HCT116 (cell line): ENCODE measurements at regions not wholly inside any gene's neighbourhood (a gene's known extent, or its start where the extent isn't known, plus 50 kb on each side); places are given as distances from the start of the nearest gene placed in this dataset.

Source experiments
- ATAC-seq: fragments of 200-7000 bp; cut with Tn5 transposase; 2 replicates; pipeline ENCODE4 v1.9.1; 2020; ENCODE audit warnings: mild to moderate bottlenecking, moderate library complexity
- BruUV-seq: library from RNA; stranded (reverse); fragments of 400-500 nt; replicated peaks from 2 replicates; lab custom pipeline; 2021; lab: Mats Ljungman, UMichigan
- CTCF ChIA-PET: fragments of 300-600 bp; sonication (Branson Sonifier 250); formaldehyde crosslinking; loops from one replicate; lab custom pipeline; 2021; ENCODE audit warnings: antibody characterized with exemption; lab: Charles Lee
- POLR2A ChIA-PET: fragments of 300-600, 350-600 bp; sonication (Branson Sonifier 250); formaldehyde crosslinking; loops from one replicate; lab custom pipeline; 2021; ENCODE audit warnings: antibody characterized with exemption; lab: Charles Lee
- RAD21 ChIA-PET, 2 experiments: fragments of 300-600 bp; sonication (Branson Sonifier 250); formaldehyde crosslinking; loops; one replicate each; lab custom pipeline; 2023; ENCODE audit warnings: low total read pairs in 2 of 2; ENCODE audit not compliant: uncharacterized antibody in 2 of 2, unreplicated experiment in 2 of 2, low non-redundant PET in 1 of 2; lab: Charles Lee
- DNase-seq: peaks from one replicate; pipeline ENCODE4 v3.0.0-alpha.2; 2010; ENCODE audit warnings: low read depth, low spot score
- H2AFZ ChIP-seq: fragments of 200-600 bp; shearing (Covaris generic), sonication (generic); 2 replicates; pipeline ENCODE4 v1.6.1; 2017; ENCODE audit warnings: low read depth, mixed run types, mixed read lengths, antibody characterized with exemption, low read length; ENCODE audit not compliant: poor library complexity, severe bottlenecking
- H3K27ac ChIP-seq: 2 replicates; pipeline ENCODE4 v1.5.1; 2012; ENCODE audit warnings: low read depth, low read length
- H3K27me3 ChIP-seq: fragments of 200-600 bp; sonication (generic); 2 replicates; pipeline ENCODE4 v1.6.1; 2016; ENCODE audit warnings: mixed run types, low read length, mixed read lengths; ENCODE audit not compliant: insufficient read depth
- H3K36me3 ChIP-seq, 2 experiments: fragments of 200-500 bp in 1 of 2; fragments of 200-600 bp in 1 of 2; sonication (Bioruptor generic) in 1 of 2; sonication (generic) in 1 of 2; 2 replicates each; pipeline versions ENCODE4 v1.5.1 to v1.6.1; 2014 to 2016; ENCODE audit warnings: low read length in 2 of 2, inconsistent platforms in 1 of 2, mixed read lengths in 1 of 2, mixed run types in 1 of 2; ENCODE audit not compliant: insufficient read depth in 2 of 2, control insufficient read depth in 1 of 2
- H3K4me1 ChIP-seq, 2 experiments: fragments of 200-600 bp in 1 of 2; sonication (generic) in 1 of 2; 2 replicates each; pipeline versions ENCODE4 v1.5.1 to v1.6.1; 2012 to 2017; ENCODE audit warnings: low read length in 2 of 2, inconsistent platforms in 1 of 2, mild to moderate bottlenecking in 1 of 2, mixed read lengths in 1 of 2, mixed run types in 1 of 2, moderate library complexity in 1 of 2; ENCODE audit not compliant: insufficient read depth in 2 of 2, control insufficient read depth in 1 of 2
- H3K4me2 ChIP-seq: fragments of 200-600 bp; sonication (generic); 2 replicates; pipeline ENCODE4 v1.6.1; 2017; ENCODE audit warnings: mixed run types, low read length, mixed read lengths
- H3K4me3 ChIP-seq, 2 experiments: fragments of 200-600 bp in 1 of 2; sonication (generic) in 1 of 2; replicated peaks in 1 of 2; 2 replicates each; pipeline ENCODE4 v1.5.1; 2011 to 2016; ENCODE audit warnings: low read length in 2 of 2, control low read depth in 1 of 2, low read depth in 1 of 2, mild to moderate bottlenecking in 1 of 2, mixed read lengths in 1 of 2, mixed run types in 1 of 2
- H3K79me2 ChIP-seq: fragments of 200-600 bp; sonication (generic); 2 replicates; pipeline ENCODE4 v1.6.1; 2017; ENCODE audit warnings: mild to moderate bottlenecking, mixed run types, low read length, moderate library complexity, mixed read lengths; ENCODE audit not compliant: insufficient read depth
- H3K9ac ChIP-seq: fragments of 200-600 bp; sonication (generic); 2 replicates; pipeline ENCODE4 v1.6.1; 2016; ENCODE audit warnings: low read length, mixed read lengths
- H3K9me2 ChIP-seq: fragments of 200-600 bp; sonication (generic), shearing (Covaris generic); 2 replicates; pipeline ENCODE4 v1.6.1; 2017; ENCODE audit warnings: mixed run types, mild to moderate bottlenecking, moderate library complexity; ENCODE audit not compliant: insufficient read depth
- H3K9me3 ChIP-seq, 2 experiments: fragments of 200-500 bp in 1 of 2; fragments of 200-600 bp in 1 of 2; sonication (Bioruptor generic) in 1 of 2; sonication (generic) in 1 of 2; 2 replicates each; pipeline ENCODE4 v1.6.1; 2014 to 2017; ENCODE audit warnings: low read length in 2 of 2, mixed read lengths in 2 of 2, inconsistent platforms in 1 of 2, low read depth in 1 of 2, mild to moderate bottlenecking in 1 of 2, mixed run types in 1 of 2, moderate library complexity in 1 of 2; ENCODE audit not compliant: control insufficient read depth in 1 of 2, insufficient read depth in 1 of 2
- H4K20me1 ChIP-seq: fragments of 200-600 bp; sonication (generic), shearing (Covaris generic); 2 replicates; pipeline ENCODE4 v1.6.1; 2017; ENCODE audit warnings: mixed run types, mild to moderate bottlenecking, moderate library complexity; ENCODE audit not compliant: insufficient read depth
- CBX3 ChIP-seq: IDR thresholded peaks from 2 replicates; pipeline ENCODE4 v1.6.1; 2012; ENCODE audit warnings: low read depth
- CEBPB ChIP-seq: IDR thresholded peaks from 2 replicates; pipeline ENCODE4 v1.6.1; 2012; ENCODE audit warnings: low read depth
- EGR1 ChIP-seq: IDR thresholded peaks from 2 replicates; pipeline ENCODE4 v1.6.1; 2012; ENCODE audit warnings: low read depth
- FOSL1 ChIP-seq: IDR thresholded peaks from 2 replicates; pipeline ENCODE4 v1.6.1; 2012; ENCODE audit warnings: low read depth
- JUND ChIP-seq: IDR thresholded peaks from 2 replicates; pipeline ENCODE4 v1.6.1; 2012
- POLR2A ChIP-seq: IDR thresholded peaks from 2 replicates; pipeline ENCODE4 v1.7.0; 2011; ENCODE audit warnings: borderline replicate concordance; ENCODE audit not compliant: insufficient read depth, insufficient read length; ENCODE audit errors: extremely low read depth
- POLR2AphosphoS5 ChIP-seq: IDR thresholded peaks from 2 replicates; pipeline ENCODE4 v1.6.1; 2011; ENCODE audit warnings: mild to moderate bottlenecking, low read depth, low read length, moderate library complexity
- RAD21 ChIP-seq: IDR thresholded peaks from 2 replicates; pipeline ENCODE4 v1.6.1; 2012; ENCODE audit warnings: low read depth, mild to moderate bottlenecking
- SIN3A ChIP-seq: IDR thresholded peaks from 2 replicates; pipeline ENCODE4 v1.6.1; 2012; ENCODE audit warnings: low read depth
- SP1 ChIP-seq: IDR thresholded peaks from 2 replicates; pipeline ENCODE4 v1.6.1; 2012; ENCODE audit warnings: low read depth
- SRF ChIP-seq: IDR thresholded peaks from 2 replicates; pipeline ENCODE4 v1.6.1; 2012; ENCODE audit warnings: low read depth
- TCF7L2 ChIP-seq: IDR thresholded peaks from 2 replicates; pipeline ENCODE4 v1.7.0; 2011; ENCODE audit warnings: borderline replicate concordance, inconsistent platforms; ENCODE audit not compliant: insufficient read depth, insufficient read length; ENCODE audit errors: extremely low read depth
- YY1 ChIP-seq: IDR thresholded peaks from 2 replicates; pipeline ENCODE4 v1.6.1; 2011; ENCODE audit warnings: low read length, low read depth, moderate library complexity, mild to moderate bottlenecking; ENCODE audit not compliant: insufficient replicate concordance; ENCODE audit errors: extremely low read depth
- ZFX ChIP-seq: fragments of 450-650 bp; IDR thresholded peaks from 2 replicates; pipeline ENCODE4 v1.6.1; 2017
- ZNF274 ChIP-seq: fragments of 200-500 bp; sonication (Bioruptor generic); IDR thresholded peaks from 2 replicates; pipeline ENCODE4 v1.6.1; 2014; ENCODE audit warnings: mild to moderate bottlenecking, low read depth, low read length, inconsistent platforms
- intact Hi-C: fragments of 100-400 bp; cut with micrococcal nuclease; formaldehyde crosslinking; loops from 2 replicates; pipeline ENCODE4 v1.10.0; 2022
- TF ChIP-seq, protein P1 (sequence below): IDR thresholded peaks from 2 replicates; pipeline ENCODE4 v1.6.1; 2012
- TF ChIP-seq, protein P2 (sequence below): IDR thresholded peaks from 2 replicates; pipeline ENCODE4 v1.6.1; 2012
- TF ChIP-seq, protein P3 (sequence below), 3 experiments: fragments of 200-600 bp in 1 of 3; sonication (generic) in 1 of 3; IDR thresholded peaks in 2 of 3; conservative IDR thresholded peaks in 1 of 3; 2 replicates each; pipeline ENCODE4 v1.5.1; 2012 to 2017; ENCODE audit warnings: low read depth in 2 of 3, low read length in 2 of 3, antibody characterized with exemption in 1 of 3, borderline replicate concordance in 1 of 3, control low read depth in 1 of 3, mild to moderate bottlenecking in 1 of 3, mixed read lengths in 1 of 3, mixed run types in 1 of 3, moderate library complexity in 1 of 3; ENCODE audit not compliant: insufficient read depth in 1 of 3

DNA sequence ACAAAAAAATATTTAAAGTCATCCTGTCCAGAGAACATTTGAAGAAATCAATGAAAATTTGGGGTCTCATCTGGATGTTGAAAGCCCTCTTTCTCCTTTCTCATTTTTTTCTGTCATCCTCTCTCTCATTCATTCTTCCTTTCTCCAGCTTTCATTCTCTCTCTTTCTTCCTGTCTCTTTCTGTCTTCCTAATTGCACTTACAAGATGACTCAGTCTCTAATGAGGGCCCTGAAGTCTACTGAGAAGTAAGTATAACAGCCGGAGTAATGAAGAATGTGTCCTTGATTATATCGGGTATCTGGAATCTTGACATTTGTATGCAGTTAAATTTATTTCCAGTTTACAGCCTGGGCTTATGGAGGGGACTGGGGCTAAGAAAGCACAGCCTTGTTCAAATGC is 232.2 kb upstream of the SULF2 start:
- Histone ChIP-seq H3K9me3 (no peaks in the 10 kb centered on the region; a peak in 1 of 4 replicates), H3K36me3 (no peaks in the 10 kb centered on the region), H3K9me2 (no peaks in the 10 kb centered on the region), H3K79me2 (no peaks in the 10 kb centered on the region), H4K20me1 (no peaks in the 10 kb centered on the region)
- no peak for ATAC-seq
- no TSS peak for BruUV-seq
- POLR2A ChIA-PET, result no interaction called here
- TF ChIP-seq SP1 (no peak), ZFX (no peak), FOSL1 (no peak), TCF7L2 (no peak), YY1 (no peak), POLR2AphosphoS5 (no peak), EGR1 (no peak), RAD21 (no peak), ZNF274 (no peak)
- TF ChIP-seq, protein P1, sequence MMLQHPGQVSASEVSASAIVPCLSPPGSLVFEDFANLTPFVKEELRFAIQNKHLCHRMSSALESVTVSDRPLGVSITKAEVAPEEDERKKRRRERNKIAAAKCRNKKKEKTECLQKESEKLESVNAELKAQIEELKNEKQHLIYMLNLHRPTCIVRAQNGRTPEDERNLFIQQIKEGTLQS, result no peak
- TF ChIP-seq, all 23 proteins: peak for 0
- Histone ChIP-seq H3K9ac (no peak overlapping the region), H3K4me2 (no peak overlapping the region), H3K27me3 (0 out of 2 replicates have a peak, but pooled peaks cover 3% of the 10 kb centered on the region), H3K4me1 (no peaks in the 10 kb centered on the region), H2AFZ (no peak overlapping the region), H3K27ac (no peak overlapping the region), H3K4me3 (no peak overlapping the region)
- intact Hi-C loops, result no loop called here
- CTCF ChIA-PET, result no interaction called here
- no peak for DNase-seq
- RAD21 ChIA-PET, result no interaction called here

DNA sequence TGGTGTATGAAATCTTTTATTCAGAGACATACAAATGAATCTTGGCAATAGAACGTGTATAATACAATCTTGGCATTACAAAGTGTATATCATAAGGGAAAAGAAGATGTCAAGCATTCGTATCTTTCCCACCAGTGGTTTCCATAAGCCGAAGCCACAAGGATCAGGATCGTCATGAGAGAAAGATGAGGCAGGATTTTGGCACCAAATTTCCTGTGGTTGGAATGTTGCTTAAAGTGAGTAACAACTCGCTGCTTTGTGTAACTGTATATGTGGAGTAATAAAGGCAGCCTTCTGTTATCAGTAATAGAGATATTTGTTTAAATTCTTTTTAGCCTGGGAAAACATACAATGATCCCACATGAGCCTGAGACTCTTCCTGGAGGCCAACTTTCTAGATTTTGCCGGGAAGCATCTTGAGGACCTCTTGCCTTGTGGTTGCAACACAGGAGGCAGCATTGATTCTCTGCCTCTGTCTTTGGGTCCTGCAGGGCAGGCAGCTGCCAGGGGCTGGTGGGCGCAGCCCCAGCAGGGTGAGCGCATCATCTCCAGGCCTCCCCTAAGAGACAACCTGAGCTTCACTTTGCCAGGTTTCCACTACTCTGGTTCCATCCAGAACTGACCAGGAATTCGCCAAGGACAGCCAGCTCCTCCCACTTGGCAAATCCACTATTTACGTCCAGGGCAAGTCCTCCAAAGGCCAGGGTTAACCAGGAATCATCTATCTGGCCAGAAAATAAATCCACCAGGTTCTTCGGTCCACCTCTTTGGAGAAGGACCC is 230.9 kb upstream of the SULF2 start:
- Histone ChIP-seq H3K79me2 (no peaks in the 10 kb centered on the region), H2AFZ (no peak overlapping the region), H3K4me1 (no peaks in the 10 kb centered on the region), H3K27ac (no peak overlapping the region), H3K36me3 (no peaks in the 10 kb centered on the region), H3K4me3 (no peak overlapping the region), H3K9me3 (peaks cover 0 to 1% of the 10 kb centered on the region in 2 experiments; a peak in 3 of 4 replicates), H3K27me3 (no peaks in the 10 kb centered on the region), H3K4me2 (no peak overlapping the region), H4K20me1 (no peaks in the 10 kb centered on the region), H3K9me2 (no peaks in the 10 kb centered on the region), H3K9ac (no peak overlapping the region)
- BruUV-seq, result no TSS peak
- intact Hi-C loops, result no loop called here
- ATAC-seq, result no peak
- ChIA-PET CTCF (no interaction called here), RAD21 (no interaction called here), POLR2A (no interaction called here)
- no peak for DNase-seq
- TF ChIP-seq POLR2AphosphoS5, result no peak
- no peak for TF ChIP-seq JUND
- TF ChIP-seq, protein P2, sequence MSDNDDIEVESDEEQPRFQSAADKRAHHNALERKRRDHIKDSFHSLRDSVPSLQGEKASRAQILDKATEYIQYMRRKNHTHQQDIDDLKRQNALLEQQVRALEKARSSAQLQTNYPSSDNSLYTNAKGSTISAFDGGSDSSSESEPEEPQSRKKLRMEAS, result no peak
- TF ChIP-seq SRF, result no peak
- no peak for TF ChIP-seq POLR2A
- TF ChIP-seq, protein P3, sequence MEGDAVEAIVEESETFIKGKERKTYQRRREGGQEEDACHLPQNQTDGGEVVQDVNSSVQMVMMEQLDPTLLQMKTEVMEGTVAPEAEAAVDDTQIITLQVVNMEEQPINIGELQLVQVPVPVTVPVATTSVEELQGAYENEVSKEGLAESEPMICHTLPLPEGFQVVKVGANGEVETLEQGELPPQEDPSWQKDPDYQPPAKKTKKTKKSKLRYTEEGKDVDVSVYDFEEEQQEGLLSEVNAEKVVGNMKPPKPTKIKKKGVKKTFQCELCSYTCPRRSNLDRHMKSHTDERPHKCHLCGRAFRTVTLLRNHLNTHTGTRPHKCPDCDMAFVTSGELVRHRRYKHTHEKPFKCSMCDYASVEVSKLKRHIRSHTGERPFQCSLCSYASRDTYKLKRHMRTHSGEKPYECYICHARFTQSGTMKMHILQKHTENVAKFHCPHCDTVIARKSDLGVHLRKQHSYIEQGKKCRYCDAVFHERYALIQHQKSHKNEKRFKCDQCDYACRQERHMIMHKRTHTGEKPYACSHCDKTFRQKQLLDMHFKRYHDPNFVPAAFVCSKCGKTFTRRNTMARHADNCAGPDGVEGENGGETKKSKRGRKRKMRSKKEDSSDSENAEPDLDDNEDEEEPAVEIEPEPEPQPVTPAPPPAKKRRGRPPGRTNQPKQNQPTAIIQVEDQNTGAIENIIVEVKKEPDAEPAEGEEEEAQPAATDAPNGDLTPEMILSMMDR (IDR thresholded peaks at IDR 0.05 in 2 of 3, conservative IDR thresholded peaks at IDR 0.05 in 1 of 3; ENCODE audit: borderline replicate concordance in 1 of 3, insufficient read depth in 1 of 3, low read depth in 2 of 3, low read length in 2 of 3), result no peak
- TF ChIP-seq CBX3, result no peak
- no peak for TF ChIP-seq ZNF274
- TF ChIP-seq CEBPB, result no peak
- TF ChIP-seq SIN3A, result no peak
- TF ChIP-seq, protein P1, result no peak
